ENCODE measurements at regions not wholly inside any gene's neighbourhood (a gene's known extent, or its start where the extent isn't known, plus 50 kb on each side); places are given as distances from the start of the nearest gene placed in this dataset.

DNA sequence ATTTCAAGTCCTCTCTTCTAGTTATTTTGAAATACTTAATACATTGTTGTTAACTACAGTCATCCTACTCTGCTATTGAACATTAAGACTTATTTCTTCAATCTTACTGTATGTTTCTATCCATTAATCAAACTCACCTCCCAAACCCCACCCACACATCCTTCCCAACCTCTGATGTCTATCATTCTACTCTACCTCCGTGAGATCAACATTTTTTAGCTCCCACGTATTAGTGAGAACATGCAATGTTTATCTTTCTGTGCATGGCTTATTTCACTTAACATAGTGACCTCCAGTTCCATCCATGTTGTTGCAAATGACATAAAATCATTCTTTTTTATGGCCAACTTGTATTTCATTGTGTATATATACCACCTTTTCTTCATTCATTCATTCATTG lies 236.6 kb upstream of the CTNNB1 start:
- TF ChIP-seq, protein P1, sequence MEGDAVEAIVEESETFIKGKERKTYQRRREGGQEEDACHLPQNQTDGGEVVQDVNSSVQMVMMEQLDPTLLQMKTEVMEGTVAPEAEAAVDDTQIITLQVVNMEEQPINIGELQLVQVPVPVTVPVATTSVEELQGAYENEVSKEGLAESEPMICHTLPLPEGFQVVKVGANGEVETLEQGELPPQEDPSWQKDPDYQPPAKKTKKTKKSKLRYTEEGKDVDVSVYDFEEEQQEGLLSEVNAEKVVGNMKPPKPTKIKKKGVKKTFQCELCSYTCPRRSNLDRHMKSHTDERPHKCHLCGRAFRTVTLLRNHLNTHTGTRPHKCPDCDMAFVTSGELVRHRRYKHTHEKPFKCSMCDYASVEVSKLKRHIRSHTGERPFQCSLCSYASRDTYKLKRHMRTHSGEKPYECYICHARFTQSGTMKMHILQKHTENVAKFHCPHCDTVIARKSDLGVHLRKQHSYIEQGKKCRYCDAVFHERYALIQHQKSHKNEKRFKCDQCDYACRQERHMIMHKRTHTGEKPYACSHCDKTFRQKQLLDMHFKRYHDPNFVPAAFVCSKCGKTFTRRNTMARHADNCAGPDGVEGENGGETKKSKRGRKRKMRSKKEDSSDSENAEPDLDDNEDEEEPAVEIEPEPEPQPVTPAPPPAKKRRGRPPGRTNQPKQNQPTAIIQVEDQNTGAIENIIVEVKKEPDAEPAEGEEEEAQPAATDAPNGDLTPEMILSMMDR (IDR thresholded peaks at IDR 0.05): no peak
- TF ChIP-seq POLR2A (IDR thresholded peaks at IDR 0.05; ENCODE audit: low read depth) (no peak), EP300 (IDR thresholded peaks at IDR 0.05) (no peak), POLR2AphosphoS5 (IDR thresholded peaks at IDR 0.05) (no peak)
